GM19463 (cell line): ENCODE measurements at regions not wholly inside any gene's neighbourhood (a gene's known extent, or its start where the extent isn't known, plus 50 kb on each side); places are given as distances from the start of the nearest gene placed in this dataset.
"Not testable (repeated sequence)": the region's sequence is repeated elsewhere in the genome, so short reads cannot be mapped to it uniquely, and the experiment has no call there.

ENCODE experiments used
- ATAC-seq: cut with Tn5 transposase; IDR thresholded peaks from one replicate; pipeline ENCODE4 v1.9.1; 2021; ENCODE audit warnings: mild to moderate bottlenecking, moderate library complexity; ENCODE audit not compliant: unreplicated experiment

- ATAC-seq: no peak
Observed at GRCh38 chr18:56489893-56490292, 148.5 kb downstream of the TXNL1 start.

GRCh38 chr18:56488739-56489138 lies 149.7 kb downstream of the TXNL1 start:
- ATAC-seq: no peak

- no peak for ATAC-seq
Observed at GRCh38 chr18:56487801-56488200, 150.6 kb downstream of the TXNL1 start.

- no peak for ATAC-seq
Observed at GRCh38 chr18:56483386-56483785, 155.0 kb downstream of the TXNL1 start.

GRCh38 chr18:56482813-56483212 lies 155.6 kb downstream of the TXNL1 start:
- not testable (repeated sequence) for ATAC-seq

DNA sequence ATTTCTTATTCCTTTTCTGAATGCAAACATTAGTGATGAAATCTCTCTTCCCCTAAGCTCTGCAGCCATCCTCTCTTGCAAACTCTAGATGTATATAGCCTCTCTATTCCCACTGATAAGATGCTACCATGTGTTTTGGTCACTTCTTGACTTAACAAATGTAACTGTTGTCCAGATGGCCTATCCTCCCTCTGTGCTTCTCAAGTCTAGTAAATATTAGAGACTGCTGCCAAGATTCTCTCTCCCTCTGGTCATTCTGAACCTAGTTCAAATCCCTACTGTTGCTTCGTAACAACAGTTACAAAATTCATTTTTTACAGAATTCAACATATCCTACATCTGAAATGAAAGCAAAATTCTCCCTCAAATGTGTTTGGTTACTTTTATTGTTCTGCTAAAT lies 156.6 kb downstream of the TXNL1 start:
- ATAC-seq: no peak

DNA sequence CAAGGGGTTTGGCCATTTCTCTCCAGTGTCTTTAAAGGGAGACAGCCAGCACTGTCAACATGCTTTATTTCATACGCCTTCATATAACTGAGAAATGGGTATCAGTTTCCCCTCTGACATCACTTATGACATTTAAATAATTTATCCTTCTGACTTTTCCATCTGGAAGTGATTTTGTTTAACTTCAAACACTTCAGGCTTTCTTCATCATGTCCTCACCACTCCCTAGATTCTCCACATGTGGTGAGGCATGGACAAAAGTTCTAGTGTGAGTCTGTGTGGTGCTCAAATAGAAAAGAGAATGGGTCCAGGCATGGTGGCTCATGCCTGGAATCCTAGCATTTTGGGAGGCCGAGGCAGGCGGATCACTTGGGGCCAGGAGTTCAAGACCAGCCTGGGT lies 158.6 kb downstream of the TXNL1 start:
- no peak for ATAC-seq

DNA sequence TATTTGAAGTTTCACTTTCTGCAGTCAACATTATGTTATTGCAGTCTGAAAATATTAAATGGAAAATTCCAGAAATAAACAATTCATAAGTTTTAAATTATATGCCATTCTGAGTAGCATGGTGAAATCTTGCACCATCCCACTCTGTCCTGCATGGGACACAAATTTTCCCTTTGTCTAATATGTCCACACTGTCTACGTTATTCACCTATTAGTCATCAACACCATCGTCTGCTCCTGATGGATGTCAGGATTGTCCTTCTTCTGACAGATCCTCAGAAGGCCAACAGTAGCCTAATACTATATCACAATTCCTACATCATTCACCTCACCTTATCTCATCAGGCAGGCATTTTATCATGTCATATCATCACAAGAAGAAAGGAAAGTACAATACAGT lies 163.1 kb downstream of the TXNL1 start:
- no peak for ATAC-seq

GRCh38 chr18:56473400-56474024 lies 164.9 kb downstream of the TXNL1 start:
- no peak for ATAC-seq

GRCh38 chr18:56470406-56471351 lies 167.7 kb downstream of the TXNL1 start:
- no peak for ATAC-seq

DNA sequence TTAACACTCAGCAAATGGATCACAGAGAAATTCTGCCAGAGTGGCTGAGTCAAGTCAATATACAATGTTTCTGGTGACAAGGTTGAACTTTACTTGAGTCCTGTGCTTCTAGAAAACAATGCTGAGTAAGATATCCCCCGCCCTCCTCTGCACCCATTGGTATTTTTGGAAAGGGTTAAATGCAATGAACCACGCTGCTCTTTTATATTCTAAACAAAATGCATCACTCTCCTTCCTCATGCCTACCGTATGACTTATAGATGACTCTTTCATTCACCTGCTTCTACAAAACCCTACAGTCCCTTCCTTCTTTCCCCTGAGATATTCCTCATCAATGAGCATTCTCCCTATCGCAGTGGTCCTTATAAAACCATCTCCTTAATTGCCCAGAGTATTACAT lies 168.8 kb downstream of the TXNL1 start:
- ATAC-seq: no peak

GRCh38 chr18:56468396-56468795 lies 170.0 kb downstream of the TXNL1 start:
- ATAC-seq: no peak

DNA sequence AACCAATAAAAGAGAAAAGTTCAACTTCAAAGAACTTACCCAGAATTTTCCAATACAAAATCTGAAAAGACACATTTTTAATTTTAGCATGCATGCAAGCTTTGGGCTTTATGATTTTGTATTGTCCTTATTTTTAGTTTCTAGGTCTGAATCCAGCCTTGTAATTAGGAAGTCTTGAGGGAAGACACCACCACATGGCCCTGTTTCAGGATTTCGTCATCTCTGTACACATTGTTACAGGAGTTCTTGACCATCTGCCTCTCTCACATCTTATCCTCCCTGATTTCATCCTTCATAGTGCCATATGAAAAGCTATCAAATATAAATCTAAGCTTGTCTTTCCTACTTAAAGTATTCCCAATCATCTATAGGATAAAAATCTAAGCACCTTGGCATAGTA lies 176.1 kb downstream of the TXNL1 start:
- no peak for ATAC-seq

DNA sequence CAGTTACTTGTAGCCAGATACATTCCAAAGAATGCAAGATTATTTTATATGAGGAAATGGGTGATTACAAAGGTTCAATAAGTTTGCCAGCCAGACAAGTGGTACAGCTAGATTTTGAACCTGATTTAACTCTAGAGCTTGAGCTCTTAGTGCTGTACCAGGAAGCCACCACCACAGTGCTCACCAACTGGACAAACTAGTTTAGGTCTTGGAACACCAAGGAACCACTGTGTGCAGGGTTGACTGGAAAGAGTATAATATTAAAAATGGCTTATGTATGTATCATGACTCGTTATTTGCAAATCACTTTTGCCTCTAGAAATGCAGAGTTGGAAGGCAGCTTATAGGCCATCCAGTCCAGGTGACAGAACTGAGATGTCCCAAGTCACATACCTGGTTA lies 177.2 kb downstream of the TXNL1 start:
- no peak for ATAC-seq

GRCh38 chr18:56460581-56460980 lies 177.8 kb downstream of the TXNL1 start:
- ATAC-seq: no peak

GRCh38 chr18:56458770-56459712 lies 179.4 kb downstream of the TXNL1 start:
- no peak for ATAC-seq

DNA sequence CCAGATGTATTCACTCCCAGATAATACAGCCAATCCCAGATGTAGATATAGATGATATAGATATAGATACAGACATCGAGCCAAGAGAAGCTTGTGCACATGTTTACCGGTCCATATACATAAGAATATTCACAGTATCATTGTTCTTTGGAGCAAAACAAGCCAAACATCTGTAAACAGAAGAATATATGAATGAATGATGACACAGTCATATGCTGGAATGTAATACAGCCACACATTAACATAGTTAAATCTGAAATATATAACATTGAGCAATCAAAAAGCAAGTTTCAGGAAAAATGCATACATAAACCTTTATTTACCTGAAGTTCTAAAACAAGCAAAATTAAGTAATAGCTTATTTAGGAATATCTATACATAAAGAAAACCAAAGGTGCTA lies 182.5 kb downstream of the TXNL1 start:
- ATAC-seq: no peak

DNA sequence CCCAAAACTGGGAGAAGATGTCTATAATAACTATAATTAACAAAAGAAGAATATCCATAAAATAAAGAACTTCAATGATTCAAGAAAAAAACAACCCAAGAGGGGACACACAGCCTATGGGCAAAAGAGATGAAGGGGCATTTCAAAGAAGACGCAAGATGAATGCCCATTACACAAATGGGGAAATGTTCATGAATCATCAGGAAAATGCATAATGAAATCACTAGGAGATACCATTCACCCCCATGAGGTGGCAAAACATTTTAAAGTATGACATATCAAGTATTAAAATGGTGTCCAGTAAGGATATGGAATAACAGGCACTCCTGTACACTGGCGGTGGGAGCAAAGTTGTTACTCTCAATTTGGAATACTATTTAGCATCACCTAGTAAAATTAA lies 183.3 kb downstream of the TXNL1 start:
- ATAC-seq: no peak

DNA sequence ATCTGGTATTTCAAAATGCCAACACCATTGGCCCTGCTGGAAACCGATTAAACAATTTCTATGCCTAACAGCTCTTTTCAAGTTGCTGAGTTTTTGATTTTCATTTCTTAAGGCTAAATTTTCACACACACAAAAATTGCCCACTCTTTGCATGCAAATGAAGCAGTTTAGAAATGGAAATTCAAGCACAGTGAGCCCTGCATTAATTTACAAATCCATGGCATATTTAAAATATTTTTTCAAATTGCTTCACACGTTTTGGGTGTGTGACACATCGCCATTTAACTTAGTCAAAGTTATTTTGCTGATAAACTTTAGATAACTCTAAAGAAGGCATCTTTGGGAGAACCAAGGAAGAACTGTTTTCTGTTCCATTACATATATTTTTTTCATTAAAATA lies 184.8 kb downstream of the TXNL1 start:
- no peak for ATAC-seq

- no peak for ATAC-seq
Observed at GRCh38 chr18:56451188-56451587, 187.2 kb downstream of the TXNL1 start.

DNA sequence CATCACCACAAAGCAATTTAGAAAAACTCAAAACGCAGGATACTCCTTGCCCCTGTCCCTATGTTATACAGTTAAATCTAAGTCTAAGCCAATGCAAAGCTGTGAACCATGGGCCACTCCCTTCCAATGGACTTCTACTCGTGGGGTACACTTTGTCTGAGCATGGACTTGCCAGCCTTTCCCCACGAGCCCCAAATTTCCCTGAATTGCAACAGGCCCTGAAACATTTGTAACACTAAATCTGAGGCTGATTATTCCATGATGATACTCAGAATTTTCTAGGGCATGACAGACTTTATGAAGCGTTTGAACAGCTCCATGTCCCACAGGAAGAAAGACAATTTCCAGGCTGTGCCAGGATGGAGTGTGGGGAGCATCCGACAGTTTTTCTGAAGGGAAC lies 189.6 kb downstream of the TXNL1 start:
- ATAC-seq: no peak
